SU-DHL-6 (cell line): ENCODE measurements at regions not wholly inside any gene's neighbourhood (a gene's known extent, or its start where the extent isn't known, plus 50 kb on each side); places are given as distances from the start of the nearest gene placed in this dataset.

Experiments used
- H2AFZ ChIP-seq: fragments of 200-600 bp; sonication (generic); 2 replicates; pipeline ENCODE4 v1.6.1; 2014; ENCODE audit warnings: low read depth, mild to moderate bottlenecking, moderate library complexity, mixed read lengths, antibody characterized with exemption, low read length; ENCODE audit not compliant: severe bottlenecking
- H3F3A ChIP-seq: fragments of 200-600 bp; shearing (Covaris generic); 2 replicates; pipeline ENCODE4 v1.6.0; 2016; ENCODE audit warnings: antibody characterized with exemption, mild to moderate bottlenecking; ENCODE audit not compliant: insufficient read depth
- H3K27ac ChIP-seq: fragments of 200-600 bp; sonication (generic); 2 replicates; pipeline ENCODE4 v1.5.1; 2016; ENCODE audit warnings: low read depth, mild to moderate bottlenecking, low read length, moderate library complexity, mixed read lengths
- H3K27me3 ChIP-seq: fragments of 200-600 bp; sonication (generic), shearing (Covaris generic); 2 replicates; pipeline ENCODE4 v1.6.0; 2014; ENCODE audit warnings: mild to moderate bottlenecking, low read length
- H3K36me3 ChIP-seq: fragments of 200-600 bp; sonication (generic); 2 replicates; pipeline ENCODE4 v1.6.1; 2014; ENCODE audit warnings: mild to moderate bottlenecking, low read length, mixed read lengths
- H3K4me2 ChIP-seq: fragments of 300-600, 200-600 bp; shearing (Covaris generic), sonication (generic); 2 replicates; pipeline ENCODE4 v1.6.0; 2014; ENCODE audit warnings: low read length, low read depth, mild to moderate bottlenecking; ENCODE audit not compliant: poor library complexity, severe bottlenecking
- H3K4me3 ChIP-seq: fragments of 200-600 bp; sonication (generic); 2 replicates; pipeline ENCODE4 v1.5.1; 2014; ENCODE audit warnings: antibody characterized with exemption, low read length, mild to moderate bottlenecking, mixed read lengths; ENCODE audit not compliant: insufficient read depth, poor library complexity, severe bottlenecking
- H3K79me2 ChIP-seq: fragments of 200-600 bp; sonication (generic); 2 replicates; pipeline ENCODE4 v1.6.1; 2014; ENCODE audit warnings: mild to moderate bottlenecking, low read length, moderate library complexity; ENCODE audit not compliant: insufficient read depth
- H3K9ac ChIP-seq: fragments of 200-600 bp; sonication (generic); 2 replicates; pipeline ENCODE4 v1.7.0; 2014; ENCODE audit warnings: mild to moderate bottlenecking, low read length
- H3K9me2 ChIP-seq: fragments of 200-600 bp; sonication (generic); replicated peaks from 2 replicates; pipeline ENCODE4 v1.6.1; 2014; ENCODE audit warnings: low read length; ENCODE audit not compliant: insufficient read depth
- H3K9me3 ChIP-seq: fragments of 200-600 bp; sonication (generic); 2 replicates; pipeline ENCODE4 v1.6.1; 2014; ENCODE audit warnings: low read length, mixed read lengths; ENCODE audit not compliant: insufficient read depth
- H4K20me1 ChIP-seq: fragments of 200-600 bp; sonication (generic); 2 replicates; pipeline ENCODE4 v1.6.1; 2014; ENCODE audit warnings: low read depth, mild to moderate bottlenecking, antibody characterized with exemption, low read length, moderate library complexity, mixed read lengths
- CTCF ChIP-seq: fragments of 200-600 bp; sonication (generic); IDR thresholded peaks from one replicate; pipeline ENCODE4 v1.5.1; 2017; ENCODE audit warnings: antibody characterized with exemption, mild to moderate bottlenecking, low read length, moderate library complexity; ENCODE audit not compliant: insufficient read depth, poor library complexity, severe bottlenecking
- EZH2phosphoT487 ChIP-seq: fragments of 200-600 bp; sonication (generic), shearing (Covaris generic); conservative IDR thresholded peaks from 2 replicates; pipeline ENCODE4 v1.6.1; 2018; ENCODE audit warnings: mild to moderate bottlenecking, antibody characterized with exemption, low read length, moderate library complexity, mixed read lengths

- Histone ChIP-seq H3K9me3 (no peaks in the 10 kb centered on the region; the same call in 1 of the 2 replicates), H3F3A (no peaks in the 10 kb centered on the region), H3K79me2 (no peaks in the 10 kb centered on the region), H3K36me3 (no peaks in the 10 kb centered on the region), H3K9ac (no peak overlapping the region), H3K9me2 (no peaks in the 10 kb centered on the region), H2AFZ (no peak overlapping the region), H3K27ac (no peak overlapping the region), H3K4me2 (no peak overlapping the region), H4K20me1 (no peaks in the 10 kb centered on the region), H3K4me3 (no peak overlapping the region), H3K27me3 (no peaks in the 10 kb centered on the region)
- TF ChIP-seq CTCF: no peak
- TF ChIP-seq EZH2phosphoT487: no peak
Observed at GRCh38 chr7:81573128-81573527, 196.7 kb downstream of the HGF start.

- Histone ChIP-seq H3K27ac (no peak overlapping the region), H3K9ac (no peak overlapping the region), H4K20me1 (no peaks in the 10 kb centered on the region; the same call in 1 of the 2 replicates), H3K36me3 (no peaks in the 10 kb centered on the region; the same call in 1 of the 2 replicates), H3K4me3 (no peak overlapping the region), H3K79me2 (no peaks in the 10 kb centered on the region), H2AFZ (no peak overlapping the region), H3F3A (no peaks in the 10 kb centered on the region), H3K9me2 (no peaks in the 10 kb centered on the region), H3K9me3 (no peaks in the 10 kb centered on the region), H3K4me2 (no peak overlapping the region), H3K27me3 (no peaks in the 10 kb centered on the region)
- TF ChIP-seq CTCF: no peak
- TF ChIP-seq EZH2phosphoT487: no peak
Observed at GRCh38 chr7:81562581-81562980, 207.3 kb downstream of the HGF start.

GRCh38 chr7:81560708-81561107 is 209.1 kb downstream of the HGF start:
- no peaks in the 10 kb centered on the region; the same call in 1 of the 2 replicates for H3K36me3 ChIP-seq
- H3K4me3 ChIP-seq: no peak overlapping the region
- no peaks in the 10 kb centered on the region for H3K9me3 ChIP-seq
- no peaks in the 10 kb centered on the region for H3K27me3 ChIP-seq
- no peaks in the 10 kb centered on the region for H3F3A ChIP-seq
- no peaks in the 10 kb centered on the region; the same call in 1 of the 2 replicates for H4K20me1 ChIP-seq
- no peaks in the 10 kb centered on the region for H3K79me2 ChIP-seq
- no peak overlapping the region for H2AFZ ChIP-seq
- no peak overlapping the region for H3K27ac ChIP-seq
- H3K9me2 ChIP-seq: no peaks in the 10 kb centered on the region
- TF ChIP-seq EZH2phosphoT487 (no peak), CTCF (no peak)
- no peak overlapping the region for H3K9ac ChIP-seq
- no peak overlapping the region for H3K4me2 ChIP-seq
